VCaP (cell line): ENCODE measurements at regions not wholly inside any gene's neighbourhood (a gene's known extent, or its start where the extent isn't known, plus 50 kb on each side); places are given as distances from the start of the nearest gene placed in this dataset.

Experiments
- H3K27ac ChIP-seq: fragments of 450-650 bp; 2 replicates; pipeline ENCODE4 v1.5.1; 2017
- TF ChIP-seq, protein P1 (sequence below): fragments of 450-650 bp; conservative IDR thresholded peaks from 2 replicates; pipeline ENCODE4 v1.5.1; 2017; ENCODE audit warnings: mild to moderate bottlenecking, moderate library complexity

DNA sequence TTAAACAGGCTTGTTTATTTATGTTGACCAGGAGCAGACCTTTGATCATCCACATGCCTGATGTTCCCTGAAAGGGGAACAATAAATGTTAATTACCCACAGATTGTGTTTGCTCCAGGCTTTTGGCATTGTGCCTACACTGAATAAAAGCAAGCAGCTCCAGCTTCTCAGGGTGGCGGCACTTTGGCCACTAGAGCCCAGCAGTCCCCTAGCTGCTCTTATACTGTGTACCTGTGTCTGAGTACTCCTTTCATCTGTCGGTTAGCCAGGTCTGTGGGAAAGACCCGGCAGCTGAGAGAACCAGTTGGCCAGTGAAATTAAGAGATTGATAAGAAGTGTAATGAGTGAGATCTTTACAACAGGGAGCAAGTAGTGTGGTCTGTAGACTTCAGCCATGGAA, 254.8 kb upstream of the FTMT start:
- TF ChIP-seq, protein P1, sequence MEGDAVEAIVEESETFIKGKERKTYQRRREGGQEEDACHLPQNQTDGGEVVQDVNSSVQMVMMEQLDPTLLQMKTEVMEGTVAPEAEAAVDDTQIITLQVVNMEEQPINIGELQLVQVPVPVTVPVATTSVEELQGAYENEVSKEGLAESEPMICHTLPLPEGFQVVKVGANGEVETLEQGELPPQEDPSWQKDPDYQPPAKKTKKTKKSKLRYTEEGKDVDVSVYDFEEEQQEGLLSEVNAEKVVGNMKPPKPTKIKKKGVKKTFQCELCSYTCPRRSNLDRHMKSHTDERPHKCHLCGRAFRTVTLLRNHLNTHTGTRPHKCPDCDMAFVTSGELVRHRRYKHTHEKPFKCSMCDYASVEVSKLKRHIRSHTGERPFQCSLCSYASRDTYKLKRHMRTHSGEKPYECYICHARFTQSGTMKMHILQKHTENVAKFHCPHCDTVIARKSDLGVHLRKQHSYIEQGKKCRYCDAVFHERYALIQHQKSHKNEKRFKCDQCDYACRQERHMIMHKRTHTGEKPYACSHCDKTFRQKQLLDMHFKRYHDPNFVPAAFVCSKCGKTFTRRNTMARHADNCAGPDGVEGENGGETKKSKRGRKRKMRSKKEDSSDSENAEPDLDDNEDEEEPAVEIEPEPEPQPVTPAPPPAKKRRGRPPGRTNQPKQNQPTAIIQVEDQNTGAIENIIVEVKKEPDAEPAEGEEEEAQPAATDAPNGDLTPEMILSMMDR, result no peak
- H3K27ac ChIP-seq, result no peak overlapping the region

DNA sequence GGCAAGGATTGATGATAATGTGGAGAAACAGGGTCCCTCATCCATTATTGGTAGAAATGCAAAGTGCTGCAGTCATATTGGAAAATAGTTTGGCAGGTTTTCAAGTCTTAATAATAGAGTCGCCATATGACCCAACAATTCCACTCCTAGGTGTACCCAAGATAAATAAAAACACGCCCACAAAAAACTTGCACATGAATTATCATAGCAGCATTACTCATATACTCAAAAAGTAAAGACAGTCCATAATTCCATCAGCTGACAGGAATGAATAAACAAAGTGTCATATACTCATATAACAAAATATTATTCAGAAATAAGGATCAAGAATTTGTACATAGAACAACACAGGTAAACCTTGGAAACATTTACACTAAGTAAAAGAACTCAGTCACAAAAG, 242.9 kb upstream of the FTMT start:
- no peak overlapping the region for H3K27ac ChIP-seq
- TF ChIP-seq, protein P1, result no peak

DNA sequence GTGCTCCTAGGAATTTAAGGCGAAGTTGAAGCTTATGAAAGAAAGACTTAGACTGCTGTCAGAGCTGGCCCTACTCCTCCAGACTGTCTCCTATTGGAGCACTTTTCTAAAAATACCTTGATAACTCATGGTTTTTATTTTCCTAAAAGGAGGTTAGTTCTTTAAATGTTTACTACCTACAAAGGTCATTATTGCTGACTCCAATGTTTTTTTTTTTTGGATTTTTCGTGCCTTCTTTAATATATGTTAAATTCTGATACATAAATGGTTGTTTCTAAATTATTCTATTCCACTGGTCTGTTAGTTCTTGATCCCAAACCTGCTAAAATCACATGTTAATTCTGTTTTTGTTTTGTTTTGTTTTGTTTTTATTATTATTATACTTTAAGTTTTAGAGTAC, 227.6 kb upstream of the FTMT start:
- TF ChIP-seq, protein P1, result no peak
- H3K27ac ChIP-seq, result no peak overlapping the region

DNA sequence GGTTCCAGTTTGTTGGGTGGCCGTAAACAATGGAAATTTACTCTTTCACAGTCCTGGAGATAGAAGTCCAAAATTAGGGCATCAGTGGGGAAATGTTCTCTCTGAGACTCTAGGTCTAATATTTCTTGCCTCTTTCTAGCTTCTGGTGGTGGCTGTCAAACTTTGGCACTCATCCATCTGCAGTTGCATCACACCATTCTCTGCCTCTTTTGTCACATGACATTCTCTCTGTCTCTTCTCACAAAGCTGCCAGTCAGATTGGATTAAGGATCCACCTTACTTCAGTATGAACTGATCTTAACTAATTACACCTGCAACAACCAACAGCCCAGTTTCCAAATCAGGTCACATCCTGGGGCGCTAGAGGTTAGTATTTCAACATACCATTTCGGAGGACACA, 222.9 kb upstream of the FTMT start:
- H3K27ac ChIP-seq, result no peak overlapping the region
- TF ChIP-seq, protein P1, result no peak

DNA sequence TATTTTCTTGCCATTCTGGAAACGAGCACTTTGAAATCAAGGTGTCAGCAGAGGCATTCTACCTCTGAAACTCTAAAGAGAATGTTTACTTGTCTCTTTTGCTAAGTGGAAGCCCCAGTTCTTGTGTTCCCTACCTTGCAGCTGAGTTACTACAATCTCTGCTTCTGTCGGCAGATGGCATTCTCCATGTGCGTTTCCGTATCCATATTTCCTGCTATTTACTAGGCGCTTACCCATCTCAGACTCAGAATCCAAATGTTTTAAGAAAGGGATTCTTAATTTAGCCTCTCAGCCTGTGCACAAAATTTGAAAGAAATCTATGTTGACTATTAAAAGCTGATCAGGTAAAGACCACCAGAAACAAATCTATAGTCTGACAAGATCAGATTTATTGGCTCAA, 221.3 kb upstream of the FTMT start:
- H3K27ac ChIP-seq, result peak overlapping the region; percentile 14
- TF ChIP-seq, protein P1, result peak; percentile 86

DNA sequence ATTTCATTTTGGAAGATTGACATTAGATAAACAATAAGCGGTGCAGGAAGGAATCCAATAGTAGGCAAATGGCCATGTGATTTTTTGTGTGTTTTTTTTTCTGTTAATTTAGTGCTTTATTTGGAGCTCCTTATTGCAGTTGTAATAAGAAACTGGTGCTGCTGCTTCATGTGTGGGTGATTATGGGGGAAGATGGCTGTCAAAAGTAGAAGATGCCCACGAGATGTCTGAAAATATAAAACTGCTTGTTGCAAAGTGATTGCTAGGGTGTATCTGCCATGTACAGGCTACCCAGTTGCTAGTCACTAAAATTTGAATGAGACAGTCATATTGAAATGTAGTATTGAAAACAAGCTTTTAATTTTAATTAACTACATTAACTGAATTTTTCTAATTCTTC, 216.7 kb upstream of the FTMT start:
- no peak overlapping the region for H3K27ac ChIP-seq
- TF ChIP-seq, protein P1, result no peak

DNA sequence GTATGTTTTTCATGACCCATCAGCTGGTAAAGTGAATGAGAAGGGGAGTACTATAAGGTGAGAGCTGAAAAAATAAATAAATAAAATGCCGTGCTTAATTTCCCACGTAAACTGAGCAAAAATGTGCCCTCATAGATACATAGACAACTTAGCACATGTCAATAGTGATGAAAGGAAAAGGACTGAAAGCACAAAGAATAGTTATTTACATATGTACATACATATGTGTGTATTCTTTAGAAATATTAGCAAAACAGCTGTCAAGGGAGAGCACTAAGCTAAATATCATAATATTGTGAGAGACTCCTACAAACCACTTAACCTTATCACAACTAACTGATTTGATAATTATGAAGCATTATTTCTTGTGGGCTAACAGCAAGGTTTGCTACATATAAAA, 213.6 kb upstream of the FTMT start:
- TF ChIP-seq, protein P1, result no peak
- H3K27ac ChIP-seq, result no peak overlapping the region

DNA sequence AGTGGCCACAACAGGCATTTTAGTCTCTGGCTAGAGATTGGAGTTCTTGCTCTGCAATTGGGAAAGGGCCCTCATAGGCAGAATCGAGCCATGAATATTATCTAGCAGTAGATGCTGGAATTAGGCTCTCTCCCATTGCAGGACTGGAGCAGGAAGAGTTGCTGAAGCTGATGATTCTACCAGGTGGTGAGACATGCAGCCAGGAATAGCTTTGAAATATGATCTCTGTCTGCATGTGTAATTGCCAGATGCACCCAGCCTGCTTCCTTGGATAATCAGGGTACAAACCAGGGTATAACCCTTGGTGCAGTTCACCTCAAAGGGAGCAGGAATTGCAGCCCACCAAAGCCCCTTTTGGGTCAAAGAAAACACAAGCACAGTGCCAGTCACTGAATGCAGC, 211.4 kb upstream of the FTMT start:
- TF ChIP-seq, protein P1, result no peak

More for the DNA sequence above, 211.4 kb upstream of the FTMT start:
- H3K27ac ChIP-seq, result no peak overlapping the region
